Putamen (tissue), 1 donor: ENCODE measurements at regions not wholly inside any gene's neighbourhood (a gene's known extent, or its start where the extent isn't known, plus 50 kb on each side); places are given as distances from the start of the nearest gene placed in this dataset.

Experiments
- DNase-seq: peaks from one replicate; pipeline ENCODE4 v3.0.0-alpha.2; 2016; ENCODE audit warnings: low spot score

DNA sequence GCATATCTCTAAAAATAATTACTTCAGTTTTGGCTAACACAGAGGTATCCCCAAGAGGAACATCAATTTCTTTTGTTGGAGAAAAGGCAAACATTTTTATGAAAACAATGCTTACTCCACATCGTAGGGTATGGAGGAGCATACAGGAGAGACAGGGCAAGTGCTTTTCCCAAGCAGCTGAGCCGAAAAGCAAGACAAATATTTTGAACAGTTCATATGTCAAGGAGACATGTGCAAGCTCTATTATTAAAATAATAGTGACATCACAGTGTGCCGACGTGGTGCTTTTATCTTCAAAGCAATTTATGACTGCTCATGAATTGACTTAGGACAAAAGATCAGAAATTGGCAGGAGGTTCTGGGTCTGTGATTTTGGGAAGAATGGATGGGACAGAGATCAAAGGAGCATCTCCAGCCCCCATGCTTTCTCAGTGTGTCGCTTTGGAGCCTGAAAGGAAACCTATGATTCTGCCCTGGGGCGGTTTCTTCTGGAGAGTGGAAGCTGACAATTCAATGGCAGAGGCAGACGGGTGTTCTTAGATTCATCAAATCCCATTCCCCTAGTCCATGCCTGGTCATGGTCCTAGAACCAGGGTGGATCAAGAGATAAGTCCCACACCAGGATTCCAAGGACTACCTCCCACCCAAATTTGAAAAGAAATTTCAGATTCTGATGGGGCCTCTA is 97.1 kb downstream of the JCAD start:
- DNase-seq: no peak

GRCh38 chr10:29961351-29961750 is 98.0 kb downstream of the JCAD start:
- no peak for DNase-seq

DNA sequence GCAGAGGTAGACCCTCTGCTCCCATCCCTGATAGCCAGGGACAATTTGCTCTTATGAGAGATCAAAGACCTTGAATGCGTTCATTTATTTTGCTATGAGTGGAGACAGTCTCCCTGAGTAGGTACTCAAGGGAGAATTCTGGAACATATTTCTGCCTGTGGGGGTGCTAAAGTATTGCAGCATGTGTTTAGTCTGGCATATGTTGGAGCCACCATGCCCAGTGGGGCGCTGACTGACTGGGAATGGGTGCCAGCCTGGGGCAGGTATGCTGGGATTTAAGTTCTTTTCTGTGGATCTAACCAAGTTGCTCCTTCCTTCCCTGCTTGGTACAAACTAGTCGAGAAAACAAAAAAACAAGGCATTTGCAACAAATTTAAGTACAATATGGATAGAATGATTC is 99.1 kb downstream of the JCAD start:
- no peak for DNase-seq

DNA sequence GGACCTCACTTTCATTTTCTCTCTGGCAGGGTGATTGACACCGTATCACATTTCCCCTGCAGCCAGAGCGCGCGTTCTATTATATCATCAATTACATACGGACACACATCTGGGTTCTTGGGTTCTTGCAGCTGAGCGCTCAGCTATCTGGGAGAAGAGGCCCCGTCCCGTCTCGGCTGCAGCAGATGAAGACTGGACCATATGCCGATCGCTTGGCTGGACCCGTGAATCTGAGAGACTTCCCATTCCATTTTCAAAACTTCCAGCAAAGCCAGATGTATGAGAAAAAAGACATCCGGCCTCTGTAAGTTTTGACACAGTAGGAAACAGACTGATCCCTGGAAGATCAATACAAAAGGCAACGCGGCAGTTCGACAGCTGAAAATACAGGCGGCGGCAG is 99.8 kb downstream of the JCAD start:
- no peak for DNase-seq

DNA sequence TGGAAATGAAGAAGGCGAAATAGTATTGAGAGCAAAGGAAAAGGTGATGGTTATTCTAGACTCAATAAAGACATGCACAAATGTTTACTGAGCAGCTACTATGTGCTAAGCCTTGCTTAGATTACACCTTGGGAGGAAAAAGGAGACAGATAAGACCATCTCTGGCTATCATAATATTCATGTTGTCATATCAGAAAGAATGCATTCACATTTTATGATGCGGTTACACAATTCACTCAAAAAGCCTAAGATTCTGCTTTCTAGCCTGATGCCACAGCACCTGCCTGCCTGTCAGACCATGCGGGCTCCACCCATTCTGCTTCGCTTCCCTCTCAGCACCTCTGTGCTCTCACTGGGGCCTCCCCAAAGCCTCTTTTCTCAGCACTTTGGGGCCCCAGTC is 100.9 kb downstream of the JCAD start:
- no peak for DNase-seq

DNA sequence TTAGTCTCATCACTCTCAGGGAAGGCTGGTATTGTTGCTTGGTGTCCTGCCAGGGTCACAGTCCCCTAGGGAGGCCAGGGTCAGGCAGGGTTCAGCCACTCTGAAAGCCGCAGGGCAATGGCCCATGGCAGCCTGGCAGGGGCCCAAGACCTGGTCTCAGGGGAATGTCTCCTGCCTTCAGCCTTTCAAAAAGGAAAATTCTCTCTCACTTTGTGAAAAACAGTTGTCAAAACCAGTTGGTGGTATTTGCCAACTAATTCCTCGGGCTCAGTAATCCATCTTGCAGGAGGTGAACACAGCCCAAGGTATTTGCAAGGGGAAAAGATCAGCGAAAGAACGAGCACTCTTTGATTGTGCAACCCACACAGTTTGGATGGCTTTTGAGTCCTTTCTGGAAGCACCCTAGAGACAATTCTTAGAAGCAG is 101.5 kb downstream of the JCAD start:
- no peak for DNase-seq

DNA sequence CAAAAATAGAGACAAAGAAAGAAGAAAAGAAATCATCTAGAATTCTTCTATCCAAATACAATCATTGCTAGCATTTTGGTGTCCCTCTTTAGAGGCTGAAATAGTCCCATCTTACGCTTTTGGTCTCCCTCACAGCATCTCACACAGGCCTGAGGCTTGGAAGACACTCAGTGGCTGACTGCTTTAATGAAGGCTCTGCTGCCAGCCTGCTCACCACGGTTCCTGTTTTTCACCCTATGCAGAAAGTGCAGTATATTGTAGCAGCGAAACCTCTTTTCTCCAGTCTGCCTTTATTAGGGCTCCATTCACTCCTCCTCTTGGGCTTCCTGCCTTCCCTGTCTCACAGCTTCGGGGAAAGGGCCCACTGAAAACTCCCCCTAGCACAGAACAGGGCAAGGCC is 102.2 kb downstream of the JCAD start:
- DNase-seq: no peak

- DNase-seq: no peak
These were observed 103.0 kb downstream of the JCAD start for GRCh38 chr10:29956335-29956924.

- no peak for DNase-seq
These were observed 104.0 kb downstream of the JCAD start for GRCh38 chr10:29955329-29955935.

GRCh38 chr10:29951441-29951931 is 107.9 kb downstream of the JCAD start:
- no peak for DNase-seq

- DNase-seq: no peak
These were observed 109.0 kb downstream of the JCAD start for GRCh38 chr10:29950391-29950790.

- no peak for DNase-seq
These were observed 109.9 kb downstream of the JCAD start for GRCh38 chr10:29949411-29950011.

DNA sequence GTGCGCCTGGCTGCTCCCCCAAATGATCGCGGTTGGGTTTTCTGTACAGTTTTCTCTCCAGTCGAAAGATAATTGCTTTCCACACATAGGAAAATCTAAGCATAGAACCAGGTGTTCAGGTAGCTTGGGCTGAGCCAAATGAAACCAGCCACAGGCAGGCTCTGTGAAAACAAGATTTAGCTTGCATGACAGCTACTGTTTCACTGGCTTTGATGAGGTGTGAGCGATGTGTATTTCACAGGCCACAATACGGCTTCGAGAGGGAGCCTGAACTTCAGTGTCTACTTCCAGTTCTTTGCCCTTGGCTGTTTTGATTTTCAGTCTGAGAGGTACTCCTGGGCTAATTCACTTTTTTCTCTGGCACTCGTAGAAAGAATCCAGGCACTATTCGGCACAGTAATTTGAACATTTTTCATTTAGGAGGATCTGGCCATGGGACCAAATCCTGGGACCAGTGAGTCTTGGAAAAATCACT is 110.5 kb downstream of the JCAD start:
- DNase-seq: no peak

- DNase-seq: no peak
These were observed 111.7 kb downstream of the JCAD start for GRCh38 chr10:29947701-29948060.

DNA sequence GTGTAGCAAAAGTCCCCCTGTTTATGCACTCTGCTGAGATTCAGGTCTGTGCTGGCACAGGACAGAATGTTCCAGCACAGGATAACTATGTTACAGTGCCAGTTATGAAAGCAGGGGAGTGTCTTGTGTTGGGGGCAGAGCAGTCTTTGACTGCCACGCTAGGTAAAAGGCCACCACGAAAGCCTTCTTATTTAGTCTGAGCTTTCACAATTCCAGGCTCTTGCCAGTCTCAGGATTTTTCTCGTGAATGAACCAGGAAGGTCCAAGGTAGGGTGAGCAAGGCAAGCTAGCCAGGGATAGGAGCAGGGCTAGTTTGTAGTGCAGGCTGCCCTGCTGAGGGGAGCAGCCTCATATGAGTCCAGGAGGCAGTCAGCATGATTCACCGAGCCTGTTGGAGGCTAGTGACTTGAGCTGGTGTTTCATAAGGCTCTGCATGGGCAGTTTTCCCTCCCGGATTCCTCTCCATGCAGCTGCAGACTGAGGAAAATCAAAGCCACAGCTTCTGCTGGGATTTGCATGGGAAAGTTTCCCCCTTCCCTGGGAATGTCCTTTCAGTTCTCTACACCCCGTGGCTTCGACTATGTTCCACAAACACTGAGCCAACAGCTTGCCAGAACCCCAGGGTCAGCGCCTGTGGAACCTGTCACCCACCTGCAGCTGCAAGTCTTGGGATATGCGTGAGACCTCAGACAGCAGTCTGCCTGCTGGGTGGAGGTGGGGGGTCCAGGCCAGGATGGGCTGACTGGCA is 112.3 kb downstream of the JCAD start:
- DNase-seq: no peak

DNA sequence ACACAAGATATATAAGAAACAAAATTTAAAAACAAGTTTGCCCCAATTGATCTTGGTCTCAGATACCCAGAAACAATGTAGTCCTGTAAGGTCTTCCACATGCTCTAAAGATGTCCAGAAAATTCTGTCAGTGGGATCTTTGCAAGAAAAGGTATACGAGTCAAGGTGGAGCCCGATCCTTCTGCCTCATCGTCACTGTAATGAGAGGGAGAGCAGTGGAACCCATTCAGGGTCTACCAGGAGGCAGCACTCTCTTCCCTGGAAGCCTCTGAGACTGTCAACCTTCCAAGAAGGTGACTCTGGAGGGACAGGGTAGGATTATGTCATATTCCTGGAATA is 112.8 kb downstream of the JCAD start:
- DNase-seq: no peak

- DNase-seq: no peak
These were observed 117.9 kb downstream of the JCAD start for GRCh38 chr10:29941476-29941875.

DNA sequence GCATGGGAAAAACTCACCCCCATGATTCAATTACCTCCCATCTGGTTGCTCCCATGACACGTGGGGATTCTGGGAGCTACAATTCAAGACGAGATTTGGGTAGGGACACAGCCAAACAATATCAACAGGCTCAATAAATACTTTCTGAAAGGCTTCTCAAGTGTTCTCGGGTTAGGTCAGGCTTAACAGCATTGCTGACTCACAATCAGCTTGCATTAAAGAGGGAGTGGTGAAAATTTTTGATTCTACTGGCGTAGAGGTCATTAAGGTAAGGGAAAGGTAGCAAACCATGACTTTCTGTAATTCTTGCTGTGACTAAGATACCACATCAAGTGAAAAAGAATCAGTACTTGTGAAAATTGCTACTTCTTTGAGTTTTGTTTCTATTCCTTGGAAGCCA is 126.4 kb downstream of the JCAD start:
- no peak for DNase-seq

- no peak for DNase-seq
These were observed 127.6 kb downstream of the JCAD start for GRCh38 chr10:29931833-29932232.

- no peak for DNase-seq
These were observed 130.4 kb downstream of the JCAD start for GRCh38 chr10:29929006-29929405.

DNA sequence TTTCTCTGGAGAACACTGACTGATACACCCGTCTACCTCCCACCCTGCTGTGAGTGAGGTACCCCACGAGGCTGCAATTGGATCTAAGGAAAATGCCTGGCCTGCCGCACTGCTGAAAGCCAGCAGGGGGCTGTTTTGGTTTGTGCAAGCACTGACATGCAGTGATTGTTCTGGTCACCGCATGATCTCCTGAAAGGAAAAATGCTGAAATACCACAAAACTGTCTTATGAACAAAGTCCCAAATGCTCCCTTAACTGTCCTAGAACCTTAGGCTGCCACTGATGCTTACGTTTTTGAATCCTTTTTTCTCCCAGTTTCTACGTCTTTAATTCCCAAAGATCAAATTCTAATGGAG is 132.7 kb downstream of the JCAD start:
- DNase-seq: no peak
